ENCODE measurements at regions not wholly inside any gene's neighbourhood (a gene's known extent, or its start where the extent isn't known, plus 50 kb on each side); places are given as distances from the start of the nearest gene placed in this dataset.

DNA sequence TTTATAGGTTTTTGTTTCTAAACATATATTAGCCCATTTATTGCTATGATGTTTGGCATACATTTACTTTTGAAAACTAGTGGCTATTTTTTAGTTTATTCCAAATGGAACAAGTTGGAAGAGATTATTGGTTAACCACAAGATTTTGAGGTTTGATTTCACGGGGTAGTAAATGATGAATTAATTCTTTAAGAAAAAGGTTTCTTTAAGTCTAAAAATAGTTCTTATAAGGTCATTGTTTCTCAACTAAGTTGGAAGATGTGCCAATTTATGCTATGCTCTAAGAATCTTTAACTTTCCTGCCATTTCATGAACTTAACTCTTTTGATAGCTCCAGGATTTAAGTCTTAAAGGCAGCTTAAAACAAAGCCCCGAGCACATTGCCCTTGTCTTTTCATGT, 183.8 kb downstream of the LMO4 start:
- Mint-ChIP-seq H3K9me3 (no peaks in the 10 kb centered on the region), H3K4me3 (no peak overlapping the region), H3K27ac (no peak overlapping the region), H3K4me1 (no peaks in the 10 kb centered on the region), H3K27me3 (peaks cover 10% of the 10 kb centered on the region), H3K36me3 (no peaks in the 10 kb centered on the region)
- no peak for DNase-seq

DNA sequence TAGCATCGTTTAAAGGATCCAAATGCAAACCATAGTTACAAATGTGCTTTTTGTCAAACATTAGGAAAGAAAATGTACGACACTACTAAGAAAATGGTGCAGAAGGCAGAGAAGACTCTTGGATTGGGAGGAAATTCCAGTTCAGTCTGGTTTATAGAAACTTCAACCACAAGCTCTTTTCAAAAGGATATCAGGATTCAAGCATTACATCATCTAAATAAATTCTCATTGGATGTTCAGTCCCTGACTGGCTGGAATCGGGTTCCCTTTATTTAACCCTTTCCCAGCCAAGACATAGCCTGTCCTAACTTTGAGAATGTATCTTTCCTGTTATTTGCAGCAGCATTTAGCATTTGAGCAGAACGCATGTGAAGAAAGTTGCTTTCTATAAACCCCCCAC, 184.6 kb downstream of the LMO4 start:
- Mint-ChIP-seq H3K9me3 (no peaks in the 10 kb centered on the region), H3K4me3 (no peak overlapping the region), H3K27me3 (peaks cover 10% of the 10 kb centered on the region), H3K27ac (no peak overlapping the region), H3K36me3 (no peaks in the 10 kb centered on the region), H3K4me1 (no peaks in the 10 kb centered on the region)
- DNase-seq, result no peak

DNA sequence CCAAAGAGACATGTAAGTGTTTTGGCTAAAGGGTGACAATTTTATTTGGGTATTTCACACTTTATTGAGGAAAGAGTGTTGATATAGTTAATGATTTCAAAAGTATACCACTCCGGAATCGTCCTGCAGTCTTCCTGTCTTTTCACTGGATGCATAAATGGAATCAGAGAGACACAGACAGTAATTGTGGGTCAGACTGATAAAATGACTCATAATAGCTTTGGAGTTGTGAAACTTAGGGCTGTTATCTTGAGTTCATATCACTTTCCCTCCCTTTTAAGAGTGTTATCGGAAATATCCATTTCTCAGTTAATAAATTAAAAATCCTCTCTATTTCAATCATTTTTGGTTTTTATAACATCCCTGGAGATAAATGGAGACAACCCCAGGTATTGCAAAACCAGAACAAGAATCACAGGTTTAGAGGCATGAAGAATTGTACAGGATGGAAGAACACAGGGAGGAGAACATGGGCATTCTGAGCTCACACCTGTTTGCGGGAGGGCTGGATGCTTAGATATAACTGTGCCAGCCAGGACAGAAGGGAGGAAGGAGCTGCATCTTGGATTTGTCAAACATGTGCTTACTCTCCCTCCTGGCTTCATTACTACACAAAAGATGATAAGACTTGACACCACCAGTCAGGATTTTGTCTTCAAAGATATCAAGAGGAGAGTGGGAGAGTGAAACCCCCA, 185.4 kb downstream of the LMO4 start:
- no peak overlapping the region for H3K4me3 Mint-ChIP-seq
- no peak overlapping the region for H3K27ac Mint-ChIP-seq
- H3K27me3 Mint-ChIP-seq, result peaks cover 10% of the 10 kb centered on the region
- H3K9me3 Mint-ChIP-seq, result no peaks in the 10 kb centered on the region
- H3K36me3 Mint-ChIP-seq, result no peaks in the 10 kb centered on the region
- no peaks in the 10 kb centered on the region for H3K4me1 Mint-ChIP-seq
- no peak for DNase-seq

DNA sequence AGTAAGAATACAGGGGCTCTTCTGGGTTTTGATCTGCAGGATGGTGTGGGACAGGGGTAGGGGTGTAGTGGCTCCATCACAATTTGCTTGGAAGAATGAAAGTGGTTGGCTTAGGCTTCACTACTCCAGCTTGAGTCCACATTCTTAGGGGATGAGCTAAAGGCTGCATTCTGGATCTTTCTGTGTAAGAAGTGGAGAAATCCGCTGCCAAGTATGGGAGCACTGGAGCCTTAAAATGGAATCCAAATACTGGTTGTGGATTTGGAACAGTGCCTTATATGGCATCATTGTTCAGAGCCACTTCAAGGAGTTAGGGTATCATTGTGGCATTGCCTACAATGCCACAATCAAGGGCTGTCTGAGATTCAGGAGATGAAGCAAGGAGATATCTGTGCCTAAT, 187.1 kb downstream of the LMO4 start:
- H3K4me3 Mint-ChIP-seq, result no peak overlapping the region
- H3K36me3 Mint-ChIP-seq, result no peaks in the 10 kb centered on the region
- H3K27me3 Mint-ChIP-seq, result peaks cover 16% of the 10 kb centered on the region
- no peak for DNase-seq
- H3K27ac Mint-ChIP-seq, result no peak overlapping the region
- H3K9me3 Mint-ChIP-seq, result no peaks in the 10 kb centered on the region
- no peaks in the 10 kb centered on the region for H3K4me1 Mint-ChIP-seq

DNA sequence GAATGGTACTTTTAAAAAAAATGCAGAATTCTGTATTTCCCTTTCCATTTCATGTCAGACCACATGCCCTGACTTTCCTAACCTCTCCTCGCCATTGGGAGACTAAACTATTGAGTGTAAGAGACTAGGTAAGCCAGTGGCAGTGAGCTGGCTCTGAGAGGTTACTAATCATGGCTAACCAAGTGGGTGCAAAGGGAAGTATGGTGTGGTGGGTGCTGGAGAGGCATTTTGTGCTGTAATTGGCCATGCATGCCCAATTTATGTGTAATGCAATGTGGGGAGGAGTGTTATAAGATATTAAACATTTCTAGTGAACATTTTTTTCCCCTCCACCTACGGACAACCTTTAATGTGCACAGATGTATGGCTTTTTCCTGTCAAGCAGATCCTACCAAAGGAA, 190.1 kb downstream of the LMO4 start:
- H3K4me3 Mint-ChIP-seq, result no peak overlapping the region
- H3K27ac Mint-ChIP-seq, result no peak overlapping the region
- no peaks in the 10 kb centered on the region for H3K36me3 Mint-ChIP-seq

DNA sequence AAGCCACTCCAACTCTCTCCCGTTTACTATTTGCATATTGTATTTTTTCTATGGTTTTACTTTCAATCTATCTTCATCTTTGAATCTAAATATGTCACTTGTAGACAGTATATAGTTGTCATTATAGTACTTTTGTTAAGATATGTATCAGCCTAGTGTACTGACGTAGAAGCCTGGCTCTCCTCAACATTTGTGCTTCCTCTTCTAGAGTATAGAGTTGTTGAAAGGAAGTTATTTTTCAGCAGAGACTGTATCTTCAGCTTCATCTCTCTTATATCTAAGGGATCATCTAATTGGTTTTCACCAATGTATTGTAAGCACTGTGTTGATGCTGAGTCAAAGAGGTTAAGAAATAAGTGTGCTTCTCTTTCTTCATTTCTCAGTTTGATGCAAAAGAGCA, 192.8 kb downstream of the LMO4 start:
- DNase-seq, result no peak
- no peaks in the 10 kb centered on the region for H3K4me1 Mint-ChIP-seq
- H3K9me3 Mint-ChIP-seq, result peaks cover 2% of the 10 kb centered on the region
- H3K36me3 Mint-ChIP-seq, result no peaks in the 10 kb centered on the region
- H3K27ac Mint-ChIP-seq, result no peak overlapping the region
- H3K27me3 Mint-ChIP-seq, result peaks cover 6% of the 10 kb centered on the region
- no peak overlapping the region for H3K4me3 Mint-ChIP-seq

More for the DNA sequence above, 190.1 kb downstream of the LMO4 start:
- peaks cover 13% of the 10 kb centered on the region for H3K27me3 Mint-ChIP-seq
- no peak for DNase-seq
- H3K4me1 Mint-ChIP-seq, result no peaks in the 10 kb centered on the region
- peaks cover 2% of the 10 kb centered on the region for H3K9me3 Mint-ChIP-seq

DNA sequence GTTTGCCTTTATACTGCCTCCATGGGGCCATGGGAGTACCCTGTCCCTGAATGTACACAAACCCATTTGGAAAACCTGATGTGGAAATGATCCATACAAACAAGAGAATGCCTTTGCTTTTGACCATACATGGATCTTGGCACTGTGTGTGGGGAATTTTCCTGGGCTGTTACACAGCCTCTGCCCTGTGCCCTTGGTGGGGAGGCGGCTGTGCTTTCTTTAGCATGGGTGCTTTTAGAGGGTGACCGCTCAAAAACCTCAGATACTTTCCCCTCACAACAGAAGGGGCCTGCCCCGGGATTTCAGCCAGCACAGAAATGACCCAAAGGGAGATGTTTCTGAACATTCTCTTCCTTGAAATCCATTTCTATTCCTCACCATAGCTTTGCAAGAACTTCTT, 194.8 kb downstream of the LMO4 start:
- peaks cover 6% of the 10 kb centered on the region for H3K27me3 Mint-ChIP-seq
- peaks cover 2% of the 10 kb centered on the region for H3K9me3 Mint-ChIP-seq
- H3K36me3 Mint-ChIP-seq, result no peaks in the 10 kb centered on the region
- no peaks in the 10 kb centered on the region for H3K4me1 Mint-ChIP-seq
- no peak overlapping the region for H3K27ac Mint-ChIP-seq
- no peak for DNase-seq
- H3K4me3 Mint-ChIP-seq, result no peak overlapping the region

DNA sequence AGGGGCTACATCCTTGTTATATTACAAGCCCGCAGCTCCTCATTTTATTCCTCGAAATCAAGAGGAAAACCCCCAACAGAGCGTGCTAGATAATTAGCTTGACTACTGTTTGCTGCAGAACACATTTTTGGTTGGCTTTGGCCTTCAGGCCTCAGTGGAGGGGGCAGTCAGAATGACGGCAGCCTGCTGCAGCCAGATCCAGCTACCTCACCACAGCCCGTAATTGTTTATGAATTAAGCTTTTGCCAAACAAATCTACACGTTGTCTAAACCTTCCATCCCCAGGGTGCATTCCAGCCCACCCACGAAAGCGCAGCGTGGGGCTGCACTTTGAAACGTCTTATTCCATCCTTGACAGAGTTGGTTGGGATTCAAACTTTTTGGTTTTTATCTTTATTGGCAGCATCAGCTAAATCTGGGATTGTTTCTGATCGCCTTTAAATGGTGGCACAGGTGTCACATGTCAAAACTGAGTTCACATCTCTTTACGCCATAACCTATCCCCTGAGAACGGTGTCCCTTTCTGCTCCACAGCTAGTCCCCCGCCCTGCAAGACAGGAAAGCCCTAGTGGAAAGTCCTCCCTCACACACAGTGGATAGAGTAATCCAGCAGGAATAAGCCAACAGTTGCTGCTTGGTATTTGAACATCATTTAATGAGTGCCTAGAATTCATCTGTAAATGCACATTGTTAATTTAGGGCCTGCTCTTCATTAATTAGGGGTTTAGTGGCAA, 195.5 kb downstream of the LMO4 start:
- peaks cover 2% of the 10 kb centered on the region for H3K9me3 Mint-ChIP-seq
- no peaks in the 10 kb centered on the region for H3K36me3 Mint-ChIP-seq
- no peak overlapping the region for H3K4me3 Mint-ChIP-seq
- no peaks in the 10 kb centered on the region for H3K4me1 Mint-ChIP-seq
- no peak overlapping the region for H3K27ac Mint-ChIP-seq
- peaks cover 6% of the 10 kb centered on the region for H3K27me3 Mint-ChIP-seq
- no peak for DNase-seq

DNA sequence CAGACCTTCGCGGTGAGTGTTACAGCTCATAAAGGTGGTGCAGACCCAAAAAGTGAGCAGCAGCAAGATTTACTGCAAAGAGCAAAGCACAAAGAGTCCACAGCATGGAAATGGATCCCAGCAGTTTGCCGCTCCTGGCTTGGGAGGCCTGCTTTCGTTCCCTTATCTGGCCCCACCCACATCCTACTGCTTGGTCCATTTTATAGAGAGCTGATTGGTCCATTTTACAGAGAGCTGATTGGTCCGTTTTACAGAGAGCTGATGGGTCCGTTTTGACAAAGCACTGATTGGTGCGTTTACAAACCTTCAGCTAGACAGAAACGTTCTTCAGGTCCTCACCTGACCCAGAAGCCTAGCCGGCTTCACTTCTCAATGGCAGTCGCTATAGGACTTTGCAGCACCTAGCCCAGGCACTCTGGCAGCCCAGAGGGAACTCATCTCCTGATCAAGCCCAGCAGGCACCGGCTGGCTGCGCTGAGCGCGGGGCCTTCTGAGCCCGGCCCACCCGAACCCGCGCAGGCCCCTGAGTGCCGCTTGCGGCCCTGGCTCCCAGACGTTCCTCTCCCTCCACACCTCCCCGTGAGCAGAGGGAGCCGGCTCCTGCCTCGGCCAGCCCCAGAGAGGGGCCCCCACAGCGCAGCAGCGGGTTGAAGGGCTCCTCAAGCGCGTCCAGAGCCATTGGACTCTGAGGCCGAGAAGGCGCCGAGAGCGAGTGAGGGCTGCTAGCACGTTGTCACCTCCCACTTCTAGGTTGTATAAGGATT, 200.3 kb downstream of the LMO4 start:
- Mint-ChIP-seq H3K4me1 (no peaks in the 10 kb centered on the region), H3K36me3 (no peaks in the 10 kb centered on the region), H3K27me3 (no peaks in the 10 kb centered on the region)

DNA sequence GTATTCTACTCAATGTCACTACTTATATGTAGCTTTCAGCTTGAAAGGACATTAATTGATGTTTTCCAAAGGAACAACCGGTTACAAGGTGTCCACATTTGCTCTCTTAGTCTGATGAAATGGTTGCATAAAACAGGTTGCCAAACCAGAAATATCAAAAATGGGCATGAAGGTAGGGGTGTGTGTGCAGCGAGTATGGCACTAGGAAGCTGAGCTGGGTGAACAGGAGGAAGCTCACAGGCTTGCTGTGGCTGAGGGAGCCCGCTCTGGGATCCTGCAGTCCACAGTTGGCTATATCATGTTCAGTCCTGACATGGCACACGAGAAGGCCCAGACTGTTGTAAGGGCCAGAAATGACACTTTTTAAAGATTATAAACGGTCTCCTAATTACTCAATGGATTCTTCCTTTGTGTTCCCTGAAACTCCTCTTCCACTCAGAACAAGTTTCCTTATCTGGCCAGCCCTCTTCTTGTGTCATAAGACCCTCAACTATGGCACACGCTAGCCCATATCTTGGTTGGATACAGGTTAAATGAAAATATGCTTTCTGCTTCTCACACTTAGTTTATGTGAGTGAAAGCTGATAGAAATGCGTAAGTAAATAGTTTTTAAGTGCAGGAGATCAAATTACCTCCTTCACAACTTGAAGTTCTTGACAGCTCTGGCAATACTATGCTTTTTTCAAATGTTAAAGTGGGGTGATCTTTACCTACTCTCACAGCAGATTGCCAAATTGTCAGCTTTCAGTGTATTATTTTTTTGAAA, 201.5 kb downstream of the LMO4 start:
- Mint-ChIP-seq H3K27ac (no peak overlapping the region), H3K9me3 (peaks cover 2% of the 10 kb centered on the region), H3K27me3 (no peaks in the 10 kb centered on the region), H3K36me3 (no peaks in the 10 kb centered on the region), H3K4me3 (no peak overlapping the region), H3K4me1 (no peaks in the 10 kb centered on the region)
- no peak for DNase-seq

More for the DNA sequence above, 200.3 kb downstream of the LMO4 start:
- H3K9me3 Mint-ChIP-seq, result no peaks in the 10 kb centered on the region
- no peak for DNase-seq
- no peak overlapping the region for H3K27ac Mint-ChIP-seq
- H3K4me3 Mint-ChIP-seq, result no peak overlapping the region

DNA sequence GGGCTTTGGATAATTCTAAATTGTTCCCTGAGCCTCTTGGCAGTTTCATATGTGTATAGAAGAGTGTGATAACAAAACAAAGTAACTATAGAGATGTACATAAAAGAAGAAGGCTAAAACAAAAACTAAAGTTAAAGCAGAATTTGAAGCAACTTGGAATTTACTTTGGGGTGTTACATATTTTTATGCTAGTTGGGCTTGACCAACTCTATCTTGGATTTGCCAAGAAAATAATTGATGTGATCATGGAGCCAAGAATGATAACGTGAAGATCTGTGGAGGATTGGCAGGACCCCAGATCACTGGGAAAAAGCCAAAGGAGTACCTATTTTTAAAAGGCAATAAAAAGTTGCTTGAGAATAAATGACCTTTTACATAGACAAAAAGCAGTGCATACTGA, 206.9 kb downstream of the LMO4 start:
- Mint-ChIP-seq H3K9me3 (peaks cover 2% of the 10 kb centered on the region), H3K27me3 (peaks cover 4% of the 10 kb centered on the region), H3K27ac (no peak overlapping the region), H3K4me3 (no peak overlapping the region), H3K4me1 (no peaks in the 10 kb centered on the region), H3K36me3 (no peaks in the 10 kb centered on the region)
- no peak for DNase-seq

DNA sequence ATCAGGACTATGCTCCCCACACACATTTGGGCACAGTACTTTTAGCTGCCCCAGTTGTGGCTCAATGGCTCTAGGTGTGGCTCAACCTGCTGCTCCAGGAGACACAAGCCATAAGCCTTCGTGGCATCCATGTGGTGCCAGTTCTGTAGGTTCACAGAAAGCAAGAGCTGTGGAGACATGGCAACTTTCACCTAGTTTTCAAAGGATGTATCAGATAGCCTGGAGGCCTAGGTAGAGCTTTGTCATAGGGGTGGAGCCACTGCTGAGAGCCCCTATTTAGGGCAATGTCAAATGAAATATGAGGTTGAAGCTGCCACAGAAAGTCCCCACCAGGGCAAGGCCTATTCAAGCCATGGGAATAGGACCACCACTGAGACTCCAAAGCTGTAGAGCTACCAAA, 210.5 kb downstream of the LMO4 start:
- Mint-ChIP-seq H3K27me3 (peaks cover 5% of the 10 kb centered on the region), H3K4me3 (no peak overlapping the region), H3K36me3 (peaks cover 10% of the 10 kb centered on the region), H3K4me1 (no peaks in the 10 kb centered on the region), H3K27ac (no peak overlapping the region), H3K9me3 (peaks cover 23% of the 10 kb centered on the region)
- no peak for DNase-seq

DNA sequence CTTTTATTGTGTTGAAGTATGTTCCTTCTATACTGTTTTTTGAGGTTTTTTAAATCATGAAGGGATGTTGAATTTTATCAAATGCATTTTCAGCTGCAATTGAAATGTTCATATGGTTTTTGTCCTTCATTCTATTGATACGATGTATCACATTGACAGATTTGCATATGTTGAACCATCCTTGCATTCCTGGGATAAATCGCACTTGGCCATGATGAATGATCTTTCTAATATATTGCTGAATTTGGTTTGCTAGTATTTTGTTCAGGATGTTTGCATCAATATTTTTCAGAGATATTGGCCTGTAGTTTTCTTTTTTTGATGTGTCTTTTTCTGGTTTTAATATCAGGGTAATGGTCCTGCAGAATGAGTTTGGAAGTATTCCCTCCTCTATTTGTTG, 214.0 kb downstream of the LMO4 start:
- Mint-ChIP-seq H3K4me3 (no peak overlapping the region), H3K9me3 (peaks cover 37% of the 10 kb centered on the region), H3K36me3 (peaks cover 13% of the 10 kb centered on the region), H3K27me3 (peaks cover 11% of the 10 kb centered on the region), H3K27ac (no peak overlapping the region), H3K4me1 (no peaks in the 10 kb centered on the region)
- no peak for DNase-seq

DNA sequence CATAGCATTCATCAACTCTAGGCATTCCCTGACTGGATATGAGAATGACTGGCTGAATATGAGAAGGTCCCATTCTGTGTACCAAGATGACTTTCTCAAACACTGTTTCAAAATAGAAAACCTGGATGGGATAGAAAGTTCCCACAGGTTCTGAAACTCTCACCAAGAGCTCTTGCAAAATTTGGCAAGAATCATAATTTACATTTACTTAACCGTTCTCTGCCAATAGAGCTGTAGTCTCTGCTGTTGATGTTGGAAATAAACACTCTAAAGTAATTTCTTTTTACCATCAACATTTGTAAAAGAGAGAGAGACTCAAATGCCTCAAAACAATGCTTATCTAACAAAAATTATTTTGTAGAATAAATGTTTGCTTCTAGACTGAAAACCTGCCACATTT, 221.1 kb downstream of the LMO4 start:
- Mint-ChIP-seq H3K27ac (no peak overlapping the region), H3K4me1 (no peaks in the 10 kb centered on the region), H3K27me3 (peaks cover 3% of the 10 kb centered on the region), H3K36me3 (no peaks in the 10 kb centered on the region), H3K4me3 (no peak overlapping the region), H3K9me3 (peaks cover 10% of the 10 kb centered on the region)
- no peak for DNase-seq

DNA sequence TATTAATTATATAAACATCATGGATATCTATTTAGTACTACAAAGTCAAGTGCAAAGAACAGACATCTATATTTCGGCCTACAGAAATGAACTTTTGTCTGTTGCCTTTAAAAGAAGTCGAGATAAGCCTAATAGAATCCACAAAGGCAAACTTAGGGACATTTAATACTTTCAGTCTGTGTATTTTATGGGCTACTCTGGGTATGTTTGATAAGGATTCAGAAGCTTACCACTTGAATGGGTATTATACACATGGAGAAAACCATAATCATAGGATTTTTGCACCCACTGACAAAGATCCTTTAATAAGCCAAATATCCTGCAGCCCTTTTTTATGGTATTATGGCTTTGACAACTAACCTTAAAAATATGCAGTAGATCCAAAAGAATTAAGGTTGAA, 224.8 kb downstream of the LMO4 start:
- Mint-ChIP-seq H3K9me3 (no peaks in the 10 kb centered on the region), H3K4me1 (no peaks in the 10 kb centered on the region), H3K36me3 (no peaks in the 10 kb centered on the region), H3K27me3 (no peaks in the 10 kb centered on the region), H3K4me3 (no peak overlapping the region), H3K27ac (no peak overlapping the region)
- no peak for DNase-seq
